H1 (cell line): ENCODE measurements at regions not wholly inside any gene's neighbourhood (a gene's known extent, or its start where the extent isn't known, plus 50 kb on each side); places are given as distances from the start of the nearest gene placed in this dataset.

Experiments
- CTCF ChIA-PET: fragments of 300-600 bp; sonication (Branson Sonifier 250); formaldehyde crosslinking; loops from one replicate; lab custom pipeline; 2021; ENCODE audit not compliant: partially characterized antibody; lab: Charles Lee
- POLR2A ChIA-PET: fragments of 300-600 bp; sonication (Branson Sonifier 250); formaldehyde crosslinking; loops from one replicate; lab custom pipeline; 2021; ENCODE audit warnings: inconsistent platforms; ENCODE audit not compliant: partially characterized antibody; lab: Charles Lee
- DNase-seq, 2 experiments: peaks; one replicate each; pipeline versions ENCODE4 v3.0.0 to v3.0.0-alpha.2; 2010 to 2022; ENCODE audit warnings: low spot score in 2 of 2, low read depth in 1 of 2, mixed read lengths in 1 of 2
- FAIRE-seq: peaks from 2 replicates; lab custom pipeline; 2011; peaks lifted over from hg19 to GRCh38; lab: Jason Lieb, UNC
- H2AFZ ChIP-seq: 2 replicates; pipeline ENCODE4 v1.8.1; 2012; ENCODE audit warnings: low read length, inconsistent platforms
- H2AK5ac ChIP-seq: 2 replicates; pipeline ENCODE4 v1.6.1; 2013; ENCODE audit warnings: low read depth, low read length
- H2BK120ac ChIP-seq: replicated peaks from 2 replicates; pipeline ENCODE3; 2013; ENCODE audit warnings: low read depth, low read length, inconsistent platforms
- H2BK12ac ChIP-seq: 2 replicates; pipeline ENCODE4 v1.6.1; 2013; ENCODE audit warnings: low read depth, low read length
- H2BK15ac ChIP-seq: 2 replicates; pipeline ENCODE4 v1.6.1; 2013; ENCODE audit warnings: low read length
- H2BK20ac ChIP-seq: 2 replicates; pipeline ENCODE4 v1.6.1; 2013; ENCODE audit warnings: low read length
- H2BK5ac ChIP-seq: 2 replicates; pipeline ENCODE4 v1.6.1; 2013; ENCODE audit warnings: low read depth, low read length
- H3K14ac ChIP-seq: 2 replicates; pipeline ENCODE4 v1.6.1; 2013; ENCODE audit warnings: inconsistent platforms; ENCODE audit not compliant: insufficient read length
- H3K18ac ChIP-seq: 2 replicates; pipeline ENCODE4 v1.6.1; 2013; ENCODE audit warnings: low read length; ENCODE audit errors: extremely low read depth
- H3K23ac ChIP-seq: 2 replicates; pipeline ENCODE4 v1.6.1; 2013; ENCODE audit warnings: inconsistent platforms; ENCODE audit not compliant: insufficient read length
- H3K23me2 ChIP-seq: 2 replicates; pipeline ENCODE4 v1.6.1; 2013; ENCODE audit warnings: low read depth, low read length
- H3K27ac ChIP-seq: 2 replicates; pipeline ENCODE4 v1.6.1; 2011; ENCODE audit warnings: low read depth, low read length, inconsistent platforms
- H3K27me3 ChIP-seq, 4 experiments: replicated peaks in 1 of 4; 1 replicate in 1 of 4; 2 replicates in 3 of 4; pipeline versions ENCODE4 v1.6.1 to v1.8.1; 2011 to 2013; ENCODE audit warnings: low read length in 3 of 4, mild to moderate bottlenecking in 3 of 4, inconsistent platforms in 2 of 4, mixed read lengths in 2 of 4, moderate library complexity in 1 of 4; ENCODE audit not compliant: control insufficient read depth in 3 of 4, insufficient read depth in 3 of 4; ENCODE audit errors: extremely low read depth in 1 of 4
- H3K36me3 ChIP-seq, 4 experiments: 2 replicates each; pipeline versions ENCODE4 v1.6.1 to v1.8.1; 2011 to 2013; ENCODE audit warnings: mild to moderate bottlenecking in 4 of 4, low read length in 3 of 4, moderate library complexity in 2 of 4, control low read depth in 1 of 4, inconsistent platforms in 1 of 4; ENCODE audit not compliant: insufficient read depth in 4 of 4, control insufficient read depth in 2 of 4
- H3K4ac ChIP-seq: replicated peaks from 2 replicates; pipeline ENCODE3; 2013; ENCODE audit warnings: low read length, low read depth, mixed read lengths, inconsistent platforms; ENCODE audit not compliant: insufficient read length
- H3K4me1 ChIP-seq, 4 experiments: replicated peaks in 1 of 4; 1 replicate in 1 of 4; 2 replicates in 3 of 4; pipeline versions ENCODE4 v1.6.1 to v1.8.1; 2011 to 2013; ENCODE audit warnings: low read length in 3 of 4, inconsistent platforms in 2 of 4, mixed read lengths in 1 of 4; ENCODE audit not compliant: insufficient read depth in 4 of 4, control insufficient read depth in 3 of 4
- H3K4me2 ChIP-seq, 2 experiments: 2 replicates each; pipeline versions ENCODE4 v1.6.1 to v1.8.1; 2011 to 2013; ENCODE audit warnings: low read depth in 2 of 2, low read length in 2 of 2, control low read depth in 1 of 2, inconsistent platforms in 1 of 2, mild to moderate bottlenecking in 1 of 2; ENCODE audit not compliant: insufficient read depth in 1 of 2
- H3K4me3 ChIP-seq, 4 experiments: fragments of 200-600, 300-600 bp in 1 of 4; sonication (generic), shearing (Covaris generic), sonication (Bioruptor Twin) in 1 of 4; 2 replicates each; pipeline versions ENCODE4 v1.5.1 to v1.8.1; 2011 to 2016; ENCODE audit warnings: low read length in 4 of 4, low read depth in 3 of 4, control low read depth in 2 of 4, inconsistent platforms in 2 of 4, mild to moderate bottlenecking in 2 of 4, mixed read lengths in 1 of 4, moderate library complexity in 1 of 4; ENCODE audit not compliant: insufficient read depth in 2 of 4; ENCODE audit errors: extremely low read depth in 1 of 4
- H3K56ac ChIP-seq: replicated peaks from 2 replicates; pipeline ENCODE3; 2013; ENCODE audit warnings: low read depth, mild to moderate bottlenecking, mixed read lengths, low read length, inconsistent platforms; ENCODE audit not compliant: insufficient read length
- H3K79me1 ChIP-seq: 2 replicates; pipeline ENCODE4 v1.6.1; 2013; ENCODE audit warnings: low read depth, low read length, control low read depth
- H3K79me2 ChIP-seq, 2 experiments: 2 replicates each; pipeline versions ENCODE4 v1.6.1 to v1.8.1; 2012 to 2013; ENCODE audit warnings: low read length in 2 of 2, mild to moderate bottlenecking in 2 of 2, inconsistent platforms in 1 of 2; ENCODE audit not compliant: insufficient read depth in 2 of 2, control insufficient read depth in 1 of 2
- H3K9ac ChIP-seq, 4 experiments: replicated peaks in 1 of 4; 1 replicate in 1 of 4; 2 replicates in 3 of 4; pipeline versions ENCODE4 v1.6.1 to v1.8.1; 2011 to 2013; ENCODE audit warnings: low read depth in 3 of 4, low read length in 3 of 4, control low read depth in 2 of 4, mild to moderate bottlenecking in 2 of 4, moderate library complexity in 2 of 4, inconsistent platforms in 1 of 4; ENCODE audit errors: extremely low read depth in 1 of 4
- H3K9me3 ChIP-seq, 2 experiments: 2 replicates each; pipeline versions ENCODE4 v1.6.1 to v1.8.1; 2012 to 2013; ENCODE audit warnings: mild to moderate bottlenecking in 2 of 2, moderate library complexity in 2 of 2, control low read depth in 1 of 2, inconsistent platforms in 1 of 2, low read depth in 1 of 2, low read length in 1 of 2, mixed read lengths in 1 of 2; ENCODE audit not compliant: insufficient read depth in 2 of 2
- H4K20me1 ChIP-seq, 2 experiments: replicated peaks in 1 of 2; 2 replicates each; pipeline versions ENCODE3 to v1.8.1; 2011 to 2013; ENCODE audit warnings: inconsistent platforms in 2 of 2, low read length in 2 of 2, mild to moderate bottlenecking in 1 of 2; ENCODE audit not compliant: insufficient read depth in 2 of 2, control insufficient read depth in 1 of 2
- H4K5ac ChIP-seq: 2 replicates; pipeline ENCODE4 v1.6.1; 2013; ENCODE audit warnings: low read length, low read depth, mixed read lengths, inconsistent platforms; ENCODE audit not compliant: insufficient read length
- H4K8ac ChIP-seq: 2 replicates; pipeline ENCODE4 v1.8.0; 2013; ENCODE audit warnings: mild to moderate bottlenecking, moderate library complexity, low read length, inconsistent platforms; ENCODE audit not compliant: insufficient read depth; ENCODE audit errors: extremely low read depth
- H4K91ac ChIP-seq: replicated peaks from 2 replicates; pipeline ENCODE3; 2013; ENCODE audit warnings: low read length, mixed read lengths, inconsistent platforms; ENCODE audit not compliant: insufficient read length
- BACH1 ChIP-seq: IDR thresholded peaks from 2 replicates; pipeline ENCODE4 v1.6.1; 2012; ENCODE audit warnings: low read length, improper control_type of control experiment
- BRCA1 ChIP-seq: IDR thresholded peaks from 2 replicates; pipeline ENCODE4 v1.6.1; 2012; ENCODE audit warnings: low read depth, low read length, improper control_type of control experiment
- CTBP2 ChIP-seq: IDR thresholded peaks from 2 replicates; pipeline ENCODE4 v1.7.0; 2011; ENCODE audit warnings: borderline replicate concordance, mild to moderate bottlenecking, moderate library complexity, mixed read lengths, low read length; ENCODE audit not compliant: insufficient read depth, insufficient read length
- MAFK ChIP-seq: IDR thresholded peaks from 2 replicates; pipeline ENCODE4 v1.6.1; 2012; ENCODE audit warnings: low read depth, mild to moderate bottlenecking, improper control_type of control experiment, low read length
- NRF1 ChIP-seq: IDR thresholded peaks from 2 replicates; pipeline ENCODE4 v1.6.1; 2011; ENCODE audit warnings: mild to moderate bottlenecking, low read depth, low read length, improper control_type of control experiment
- SP1 ChIP-seq: IDR thresholded peaks from 2 replicates; pipeline ENCODE4 v1.6.1; 2011; ENCODE audit warnings: low read depth, low read length
- SUZ12 ChIP-seq: fragments of 200-600 bp; sonication (generic); IDR thresholded peaks from 2 replicates; pipeline ENCODE4 v1.6.1; 2012; ENCODE audit warnings: mild to moderate bottlenecking, inconsistent platforms, low read length, moderate library complexity, mixed read lengths
- TAF7 ChIP-seq: optimal IDR thresholded peaks from 2 replicates; pipeline ENCODE3; 2011; ENCODE audit warnings: low read depth, mild to moderate bottlenecking, inconsistent platforms, low read length, moderate library complexity, borderline replicate concordance
- TCF12 ChIP-seq: IDR thresholded peaks from 2 replicates; pipeline ENCODE4 v1.6.1; 2011; ENCODE audit warnings: low read depth, mild to moderate bottlenecking, low read length
- WGBS, 2 experiments: shearing (Covaris generic) in 1 of 2; methylation state at CpG; one replicate each; pipeline versions ENCODE4 v1.1.6 to v1.1.7; 2013 to 2015; ENCODE audit warnings: low lambda C conversion rate in 2 of 2, mixed read lengths in 2 of 2, inconsistent platforms in 1 of 2, low coverage in 1 of 2, missing lambda C conversion rate in 1 of 2; ENCODE audit not compliant: insufficient replicate concordance in 2 of 2, insufficient coverage in 1 of 2, insufficient read length in 1 of 2; ENCODE audit errors: extremely low coverage in 1 of 2, missing lambda C conversion rate in 1 of 2; 5-methylcytosine and 5-hydroxymethylcytosine counted together
- TF ChIP-seq, protein P1 (sequence below), 3 experiments: IDR thresholded peaks; 1 replicate in 2 of 3; 2 replicates in 1 of 3; pipeline versions ENCODE4 v1.5.1 to v1.6.1; 2011; ENCODE audit warnings: low read length in 3 of 3, mild to moderate bottlenecking in 3 of 3, inconsistent platforms in 2 of 3, low read depth in 1 of 3, moderate library complexity in 1 of 3; ENCODE audit not compliant: insufficient read depth in 1 of 3; ENCODE audit errors: control extremely low read depth in 1 of 3
- TF ChIP-seq, protein P2 (sequence below): IDR thresholded peaks from 2 replicates; pipeline ENCODE4 v1.6.1; 2011; ENCODE audit warnings: low read length, improper control_type of control experiment

DNA sequence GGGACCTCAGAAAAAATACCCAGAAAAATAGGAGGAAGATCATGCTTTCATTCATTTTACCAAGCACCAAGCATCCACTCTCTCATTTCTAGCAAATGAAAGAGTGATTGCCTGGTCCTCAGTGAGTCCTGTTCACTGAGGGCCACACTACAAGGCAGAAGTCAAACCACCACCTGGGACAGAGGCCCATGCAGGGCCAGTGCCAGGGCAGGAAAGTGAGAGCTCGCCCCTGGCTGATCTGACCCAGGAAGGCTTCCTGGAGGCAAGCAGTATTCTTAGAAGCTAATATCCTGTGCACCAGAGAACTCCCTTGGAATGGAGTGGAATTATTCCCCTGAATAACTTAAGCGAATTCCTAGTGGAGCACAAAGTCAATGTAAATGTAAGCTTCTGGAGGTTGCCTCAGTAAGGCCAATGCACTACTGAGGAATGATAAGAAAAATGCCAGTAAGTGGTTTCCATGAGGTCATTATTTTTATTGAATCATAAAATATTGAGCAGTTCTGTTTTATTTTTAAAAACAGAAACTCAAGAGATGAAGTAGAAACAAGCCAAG lies 191.6 kb upstream of the ID2 start:
- H2BK15ac ChIP-seq, result no peak overlapping the region
- H3K14ac ChIP-seq, result no peak overlapping the region
- no peak overlapping the region for H2AFZ ChIP-seq
- peaks cover 0 to 8% (median 3%) of the 10 kb centered on the region in 4 experiments; a peak in 5 of 7 replicates for H3K4me1 ChIP-seq
- no peak overlapping the region for H3K23ac ChIP-seq
- POLR2A ChIA-PET, result no interaction called here
- H3K9me3 ChIP-seq, result no peaks in the 10 kb centered on the region
- WGBS, 2 experiments, result 71% methylated on average over 2 of the region's 2 CpGs; no CpG with 5 or more reads in 1 of the 2 experiments
- H3K4me2 ChIP-seq, result no peak overlapping the region
- H2BK5ac ChIP-seq, result no peak overlapping the region
- H4K8ac ChIP-seq, result no peak overlapping the region
- no peak overlapping the region for H2AK5ac ChIP-seq
- CTCF ChIA-PET, result no interaction called here
- H3K9ac ChIP-seq, result no peak overlapping the region
- H4K5ac ChIP-seq, result no peak overlapping the region
- DNase-seq, result no peak
- no peaks in the 10 kb centered on the region for H3K79me2 ChIP-seq
- H3K4me3 ChIP-seq, result no peak overlapping the region
- no peak overlapping the region for H2BK20ac ChIP-seq
- no peak overlapping the region for H4K91ac ChIP-seq
- no peaks in the 10 kb centered on the region for H3K23me2 ChIP-seq
- H3K4ac ChIP-seq, result no peak overlapping the region
- H2BK120ac ChIP-seq, result no peak overlapping the region
- H3K18ac ChIP-seq, result no peak overlapping the region
- H3K36me3 ChIP-seq, result no peaks in the 10 kb centered on the region
- H3K27me3 ChIP-seq, result 0 out of 7 replicates have a peak, but pooled peaks cover 0 to 3% (median 0%) of the 10 kb centered on the region in 4 experiments
- no peak overlapping the region for H3K27ac ChIP-seq
- no peak overlapping the region for H2BK12ac ChIP-seq
- H3K79me1 ChIP-seq, result no peaks in the 10 kb centered on the region
- H3K56ac ChIP-seq, result no peak overlapping the region
- no peak for FAIRE-seq
- no peaks in the 10 kb centered on the region for H4K20me1 ChIP-seq
- TF ChIP-seq, protein P1, sequence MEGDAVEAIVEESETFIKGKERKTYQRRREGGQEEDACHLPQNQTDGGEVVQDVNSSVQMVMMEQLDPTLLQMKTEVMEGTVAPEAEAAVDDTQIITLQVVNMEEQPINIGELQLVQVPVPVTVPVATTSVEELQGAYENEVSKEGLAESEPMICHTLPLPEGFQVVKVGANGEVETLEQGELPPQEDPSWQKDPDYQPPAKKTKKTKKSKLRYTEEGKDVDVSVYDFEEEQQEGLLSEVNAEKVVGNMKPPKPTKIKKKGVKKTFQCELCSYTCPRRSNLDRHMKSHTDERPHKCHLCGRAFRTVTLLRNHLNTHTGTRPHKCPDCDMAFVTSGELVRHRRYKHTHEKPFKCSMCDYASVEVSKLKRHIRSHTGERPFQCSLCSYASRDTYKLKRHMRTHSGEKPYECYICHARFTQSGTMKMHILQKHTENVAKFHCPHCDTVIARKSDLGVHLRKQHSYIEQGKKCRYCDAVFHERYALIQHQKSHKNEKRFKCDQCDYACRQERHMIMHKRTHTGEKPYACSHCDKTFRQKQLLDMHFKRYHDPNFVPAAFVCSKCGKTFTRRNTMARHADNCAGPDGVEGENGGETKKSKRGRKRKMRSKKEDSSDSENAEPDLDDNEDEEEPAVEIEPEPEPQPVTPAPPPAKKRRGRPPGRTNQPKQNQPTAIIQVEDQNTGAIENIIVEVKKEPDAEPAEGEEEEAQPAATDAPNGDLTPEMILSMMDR (IDR thresholded peaks at IDR 0.05; ENCODE audit: control extremely low read depth in 1 of 3, insufficient read depth in 1 of 3, low read depth in 1 of 3, low read length in 3 of 3), result no peak
- TF ChIP-seq SP1 (no peak), CTBP2 (no peak), BRCA1 (no peak), SUZ12 (no peak), TCF12 (no peak), MAFK (no peak), NRF1 (no peak), TAF7 (no peak), BACH1 (no peak)
- TF ChIP-seq, protein P2, sequence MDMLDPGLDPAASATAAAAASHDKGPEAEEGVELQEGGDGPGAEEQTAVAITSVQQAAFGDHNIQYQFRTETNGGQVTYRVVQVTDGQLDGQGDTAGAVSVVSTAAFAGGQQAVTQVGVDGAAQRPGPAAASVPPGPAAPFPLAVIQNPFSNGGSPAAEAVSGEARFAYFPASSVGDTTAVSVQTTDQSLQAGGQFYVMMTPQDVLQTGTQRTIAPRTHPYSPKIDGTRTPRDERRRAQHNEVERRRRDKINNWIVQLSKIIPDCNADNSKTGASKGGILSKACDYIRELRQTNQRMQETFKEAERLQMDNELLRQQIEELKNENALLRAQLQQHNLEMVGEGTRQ, result no peak
